WTC11 (cell line): ENCODE measurements at regions not wholly inside any gene's neighbourhood (a gene's known extent, or its start where the extent isn't known, plus 50 kb on each side); places are given as distances from the start of the nearest gene placed in this dataset.

Experiments
- ATAC-seq: fragments of 200-7000 bp; cut with Tn5 transposase; 2 replicates; pipeline ENCODE4 v1.10.0; 2021; ENCODE audit warnings: mild to moderate bottlenecking, moderate library complexity
- CTCF ChIA-PET: fragments of 300-600 bp; sonication (Branson Sonifier 250); formaldehyde crosslinking; loops from one replicate; lab custom pipeline; 2021; ENCODE audit warnings: antibody characterized with exemption; lab: Charles Lee
- POLR2A ChIA-PET: fragments of 350-600 bp; sonication (Branson Sonifier 250); formaldehyde crosslinking; loops from one replicate; lab custom pipeline; 2021; ENCODE audit warnings: antibody characterized with exemption; lab: Charles Lee
- DNase-seq: peaks from one replicate; pipeline ENCODE4 v3.0.0; 2021; ENCODE audit warnings: low spot score
- H3K27ac Mint-ChIP-seq: 2 replicates; pipeline ENCODE4 v1.8.0; 2021; ENCODE audit warnings: mixed read lengths
- H3K27me3 Mint-ChIP-seq: 2 replicates; pipeline ENCODE4 v1.8.0; 2021; ENCODE audit warnings: low read depth, mild to moderate bottlenecking, moderate library complexity, mixed read lengths
- H3K36me3 Mint-ChIP-seq: 2 replicates; pipeline ENCODE4 v1.8.0; 2021; ENCODE audit warnings: mixed read lengths
- H3K4me1 Mint-ChIP-seq: 2 replicates; pipeline ENCODE4 v1.8.0; 2022; ENCODE audit warnings: mixed read lengths
- H3K4me3 Mint-ChIP-seq: 2 replicates; pipeline ENCODE4 v1.8.0; 2021; ENCODE audit warnings: mild to moderate bottlenecking, moderate library complexity, mixed read lengths
- H3K9me3 Mint-ChIP-seq: 2 replicates; pipeline ENCODE4 v1.8.0; 2021; ENCODE audit warnings: mixed read lengths
- AFF4 ChIP-seq: sonication (generic); formaldehyde crosslinking; IDR thresholded peaks from 2 replicates; pipeline ENCODE4 v1.8.1; 2023; ENCODE audit warnings: mild to moderate bottlenecking, missing genetic modification reagents, borderline replicate concordance
- ATF2 ChIP-seq: sonication (generic); formaldehyde crosslinking; IDR thresholded peaks from 2 replicates; pipeline ENCODE4 v1.8.1; 2022; ENCODE audit warnings: low read depth, missing genetic modification reagents, borderline replicate concordance
- ELF4 ChIP-seq: sonication (generic); formaldehyde crosslinking; IDR thresholded peaks from 2 replicates; pipeline ENCODE4 v1.8.1; 2022; ENCODE audit warnings: low read depth, mild to moderate bottlenecking, moderate library complexity, missing genetic modification reagents
- ETV6 ChIP-seq: sonication (generic); formaldehyde crosslinking; IDR thresholded peaks from 2 replicates; pipeline ENCODE4 v1.8.1; 2022; ENCODE audit warnings: mild to moderate bottlenecking, missing genetic modification reagents
- FOXJ3 ChIP-seq: sonication (generic); formaldehyde crosslinking; IDR thresholded peaks from 2 replicates; pipeline ENCODE4 v1.9.0; 2021; ENCODE audit warnings: missing genetic modification reagents, mild to moderate bottlenecking, borderline replicate concordance
- FOXP1 ChIP-seq: sonication (generic); formaldehyde crosslinking; IDR thresholded peaks from 2 replicates; pipeline ENCODE4 v1.8.0; 2022; ENCODE audit warnings: missing genetic modification reagents, mild to moderate bottlenecking, moderate library complexity, borderline replicate concordance
- FOXP4 ChIP-seq: sonication (generic); formaldehyde crosslinking; IDR thresholded peaks from 2 replicates; pipeline ENCODE4 v1.8.0; 2022; ENCODE audit warnings: mild to moderate bottlenecking, missing genetic modification reagents
- MAX ChIP-seq: sonication (generic); formaldehyde crosslinking; IDR thresholded peaks from 2 replicates; pipeline ENCODE4 v1.8.0; 2022; ENCODE audit warnings: mild to moderate bottlenecking, missing genetic modification reagents
- MLX ChIP-seq: sonication (generic); formaldehyde crosslinking; IDR thresholded peaks from 2 replicates; pipeline ENCODE4 v1.8.1; 2023; ENCODE audit warnings: mild to moderate bottlenecking, missing genetic modification reagents, moderate library complexity
- MYBL2 ChIP-seq: sonication (generic); formaldehyde crosslinking; IDR thresholded peaks from 2 replicates; pipeline ENCODE4 v1.8.1; 2023; ENCODE audit warnings: mild to moderate bottlenecking, moderate library complexity, missing genetic modification reagents
- NFATC4 ChIP-seq: fragments of 250-450 bp; sonication (Bioruptor Pico); IDR thresholded peaks from 2 replicates; pipeline ENCODE4 v1.9.0; 2021; ENCODE audit warnings: mild to moderate bottlenecking
- NFE2L1 ChIP-seq: sonication (generic); formaldehyde crosslinking; IDR thresholded peaks from 2 replicates; pipeline ENCODE4 v1.8.1; 2023; ENCODE audit warnings: missing genetic modification reagents
- NFYB ChIP-seq: sonication (generic); formaldehyde crosslinking; conservative IDR thresholded peaks from 2 replicates; pipeline ENCODE4 v1.8.0; 2022; ENCODE audit warnings: low read depth, missing genetic modification reagents
- OVOL2 ChIP-seq: fragments of 250-450 bp; sonication (Bioruptor Pico); IDR thresholded peaks from 2 replicates; pipeline ENCODE4 v1.9.0; 2021; ENCODE audit warnings: mild to moderate bottlenecking, borderline replicate concordance
- RELA ChIP-seq: sonication (generic); formaldehyde crosslinking; IDR thresholded peaks from 2 replicates; pipeline ENCODE4 v1.8.1; 2022; ENCODE audit warnings: missing genetic modification reagents, mild to moderate bottlenecking, borderline replicate concordance
- RORB ChIP-seq: fragments of 250-450 bp; sonication (Bioruptor Pico); IDR thresholded peaks from 2 replicates; pipeline ENCODE4 v1.9.0; 2021; ENCODE audit warnings: mild to moderate bottlenecking
- SOX15 ChIP-seq: fragments of 250-450 bp; sonication (Bioruptor Pico); IDR thresholded peaks from 2 replicates; pipeline ENCODE4 v1.9.0; 2021; ENCODE audit warnings: mild to moderate bottlenecking
- STAT6 ChIP-seq: sonication (generic); formaldehyde crosslinking; conservative IDR thresholded peaks from 2 replicates; pipeline ENCODE4 v1.8.1; 2023; ENCODE audit warnings: mild to moderate bottlenecking, low read depth, missing genetic modification reagents, moderate library complexity
- TP53 ChIP-seq: sonication (generic); formaldehyde crosslinking; IDR thresholded peaks from 2 replicates; pipeline ENCODE4 v1.8.1; 2023; ENCODE audit warnings: mild to moderate bottlenecking, missing genetic modification reagents
- USF1 ChIP-seq: sonication (generic); formaldehyde crosslinking; IDR thresholded peaks from 2 replicates; pipeline ENCODE4 v1.8.0; 2022; ENCODE audit warnings: mild to moderate bottlenecking, missing genetic modification reagents
- ZNF416 ChIP-seq: fragments of 250-450 bp; sonication (Bioruptor Pico); IDR thresholded peaks from 2 replicates; pipeline ENCODE4 v1.9.0; 2021; ENCODE audit warnings: mild to moderate bottlenecking, inconsistent platforms

GRCh38 chr2:81250270-81250669 lies 945.7 kb upstream of the LRRTM1 start:
- Mint-ChIP-seq H3K9me3 (no peaks in the 10 kb centered on the region), H3K4me1 (no peaks in the 10 kb centered on the region), H3K36me3 (no peaks in the 10 kb centered on the region), H3K4me3 (no peak overlapping the region), H3K27me3 (no peaks in the 10 kb centered on the region), H3K27ac (no peak overlapping the region)
- ATAC-seq (no peak), DNase-seq (no peak)
- ChIA-PET CTCF (no interaction called here), POLR2A (no interaction called here)
- TF ChIP-seq NFE2L1 (CRISPR knock-in tag) = no peak
- no peak for TF ChIP-seq SOX15 (CRISPR knock-in tag)
- TF ChIP-seq STAT6 (CRISPR knock-in tag) = no peak
- TF ChIP-seq MAX (CRISPR knock-in tag) = no peak
- no peak for TF ChIP-seq FOXP1 (CRISPR knock-in tag)
- TF ChIP-seq MYBL2 (CRISPR knock-in tag) = no peak
- TF ChIP-seq RORB (CRISPR knock-in tag) = no peak
- TF ChIP-seq ZNF416 = no peak
- TF ChIP-seq RELA (CRISPR knock-in tag) = no peak
- no peak for TF ChIP-seq TP53 (CRISPR knock-in tag)
- no peak for TF ChIP-seq ELF4 (CRISPR knock-in tag)
- no peak for TF ChIP-seq ATF2 (CRISPR knock-in tag)
- TF ChIP-seq ETV6 (CRISPR knock-in tag) = no peak
- TF ChIP-seq OVOL2 (CRISPR knock-in tag) = no peak
- TF ChIP-seq MLX (CRISPR knock-in tag) = no peak
- no peak for TF ChIP-seq AFF4 (CRISPR knock-in tag)

GRCh38 chr2:81249152-81249551 lies 944.6 kb upstream of the LRRTM1 start:
- Mint-ChIP-seq H3K9me3 (no peaks in the 10 kb centered on the region), H3K4me1 (no peaks in the 10 kb centered on the region), H3K36me3 (no peaks in the 10 kb centered on the region), H3K27me3 (no peaks in the 10 kb centered on the region), H3K4me3 (no peak overlapping the region), H3K27ac (no peak overlapping the region)
- ChIA-PET CTCF (no interaction called here), POLR2A (no interaction called here)
- ATAC-seq (no peak), DNase-seq (no peak)
- TF ChIP-seq ATF2 (CRISPR knock-in tag) (no peak), FOXP4 (CRISPR knock-in tag) (no peak), FOXJ3 (CRISPR knock-in tag) (no peak), NFYB (CRISPR knock-in tag) (no peak), NFATC4 (CRISPR knock-in tag) (no peak), ZNF416 (no peak), USF1 (CRISPR knock-in tag) (no peak)
